ENCODE measurements at regions not wholly inside any gene's neighbourhood (a gene's known extent, or its start where the extent isn't known, plus 50 kb on each side); places are given as distances from the start of the nearest gene placed in this dataset.

- ATAC-seq, result no peak
- no peaks in the 10 kb centered on the region for H4K20me1 ChIP-seq (ENCODE audit: low read length)
- TF ChIP-seq EZH2phosphoT487 (IDR thresholded peaks at IDR 0.05; ENCODE audit: borderline replicate concordance, low read length) (no peak), EZH2 (IDR thresholded peaks at IDR 0.05; ENCODE audit: low read length, unreplicated experiment) (no peak)
- TF ChIP-seq, protein P1, sequence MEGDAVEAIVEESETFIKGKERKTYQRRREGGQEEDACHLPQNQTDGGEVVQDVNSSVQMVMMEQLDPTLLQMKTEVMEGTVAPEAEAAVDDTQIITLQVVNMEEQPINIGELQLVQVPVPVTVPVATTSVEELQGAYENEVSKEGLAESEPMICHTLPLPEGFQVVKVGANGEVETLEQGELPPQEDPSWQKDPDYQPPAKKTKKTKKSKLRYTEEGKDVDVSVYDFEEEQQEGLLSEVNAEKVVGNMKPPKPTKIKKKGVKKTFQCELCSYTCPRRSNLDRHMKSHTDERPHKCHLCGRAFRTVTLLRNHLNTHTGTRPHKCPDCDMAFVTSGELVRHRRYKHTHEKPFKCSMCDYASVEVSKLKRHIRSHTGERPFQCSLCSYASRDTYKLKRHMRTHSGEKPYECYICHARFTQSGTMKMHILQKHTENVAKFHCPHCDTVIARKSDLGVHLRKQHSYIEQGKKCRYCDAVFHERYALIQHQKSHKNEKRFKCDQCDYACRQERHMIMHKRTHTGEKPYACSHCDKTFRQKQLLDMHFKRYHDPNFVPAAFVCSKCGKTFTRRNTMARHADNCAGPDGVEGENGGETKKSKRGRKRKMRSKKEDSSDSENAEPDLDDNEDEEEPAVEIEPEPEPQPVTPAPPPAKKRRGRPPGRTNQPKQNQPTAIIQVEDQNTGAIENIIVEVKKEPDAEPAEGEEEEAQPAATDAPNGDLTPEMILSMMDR (conservative IDR thresholded peaks at IDR 0.05; ENCODE audit: low read depth, low read length), result no peak
- H3K27ac ChIP-seq (ENCODE audit: low read length), result no peak overlapping the region
- CTCF ChIA-PET, result no interaction called here
- H3K4me3 ChIP-seq (ENCODE audit: low read length), result no peak overlapping the region
- no peak for DNase-seq
- no peaks in the 10 kb centered on the region for H3K9me3 ChIP-seq (ENCODE audit: low read length)
- no peaks in the 10 kb centered on the region for H3K27me3 ChIP-seq (ENCODE audit: low read length)
- H2AFZ ChIP-seq (ENCODE audit: low read length), result no peak overlapping the region
- H3K9me2 ChIP-seq (replicated peaks; ENCODE audit: low read length), result no peaks in the 10 kb centered on the region
- intact Hi-C loops (cut with micrococcal nuclease), result no loop called here
- no peaks in the 10 kb centered on the region for H3K79me2 ChIP-seq (ENCODE audit: low read length)
- H3K4me2 ChIP-seq (ENCODE audit: low read length), result no peak overlapping the region
- H3K4me1 ChIP-seq (ENCODE audit: insufficient read depth, low read length), result peaks cover 10% of the 10 kb centered on the region
- H3K36me3 ChIP-seq (ENCODE audit: low read depth, low read length), result no peaks in the 10 kb centered on the region
- no peaks in the 10 kb centered on the region for H3F3A ChIP-seq (ENCODE audit: low read length, unreplicated experiment)
- no peak overlapping the region for H3K9ac ChIP-seq (ENCODE audit: low read length)
- POLR2A ChIA-PET (ENCODE audit: unreplicated experiment), result no interaction called here
- no TSS peak for BruUV-seq (replicated peaks)
Observed at GRCh38 chr11:59264736-59265135, 52.0 kb upstream of the MPEG1 start.

DNA sequence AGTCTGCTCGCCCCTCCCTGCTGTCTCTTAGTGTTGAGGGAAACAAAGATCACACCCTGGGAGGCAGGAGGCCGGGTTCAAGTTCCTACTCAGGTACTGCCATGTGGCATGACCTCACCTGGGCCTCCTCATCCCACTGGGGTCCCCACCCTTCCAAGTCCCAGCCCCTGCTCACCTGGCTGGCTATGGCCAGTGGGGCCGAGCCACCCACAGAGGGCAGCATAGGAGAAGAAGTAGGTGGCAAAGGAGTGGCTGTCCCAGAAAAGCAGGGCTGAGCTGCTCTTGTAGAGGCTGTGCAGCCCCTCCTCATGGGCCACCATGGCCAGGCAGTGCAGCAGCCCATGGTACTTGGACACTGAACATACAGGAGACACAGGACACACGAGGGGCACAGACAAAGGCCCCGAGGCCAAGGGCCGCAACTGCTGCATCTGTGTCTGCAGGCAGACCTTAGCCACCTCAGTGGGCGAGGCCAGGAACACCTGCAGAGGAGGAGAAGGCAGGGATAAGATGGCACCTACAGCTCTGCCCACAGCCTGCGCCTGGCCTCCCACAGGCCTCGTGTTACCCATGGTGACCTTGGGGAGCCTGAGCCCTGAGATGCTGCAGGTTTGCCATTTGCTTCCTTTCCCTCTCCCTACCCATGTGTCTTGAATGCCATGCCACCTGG, 50.6 kb upstream of the MPEG1 start:
- H3K27me3 ChIP-seq (ENCODE audit: low read length), result 0 out of 2 replicates have a peak, but pooled peaks cover 4% of the 10 kb centered on the region
- ATAC-seq (peak; percentile 33; the same call in 1 of the 2 replicates), DNase-seq (peak; percentile 50)
- intact Hi-C loops (cut with micrococcal nuclease), result no loop called here
- H3K79me2 ChIP-seq (ENCODE audit: low read length), result no peaks in the 10 kb centered on the region
- BruUV-seq (replicated peaks), result no TSS peak
- H3K27ac ChIP-seq (ENCODE audit: low read length), result no peak overlapping the region
- H3K9me2 ChIP-seq (replicated peaks; ENCODE audit: low read length), result no peaks in the 10 kb centered on the region
- no peak overlapping the region for H3K4me2 ChIP-seq (ENCODE audit: low read length)
- H3F3A ChIP-seq (ENCODE audit: low read length, unreplicated experiment), result no peaks in the 10 kb centered on the region
- no peak overlapping the region for H3K9ac ChIP-seq (ENCODE audit: low read length)
- no peak overlapping the region for H2AFZ ChIP-seq (ENCODE audit: low read length)
- TF ChIP-seq EZH2 (IDR thresholded peaks at IDR 0.05; ENCODE audit: low read length, unreplicated experiment) (no peak), EZH2phosphoT487 (IDR thresholded peaks at IDR 0.05; ENCODE audit: borderline replicate concordance, low read length) (no peak)
- TF ChIP-seq, protein P1 (conservative IDR thresholded peaks at IDR 0.05; ENCODE audit: low read depth, low read length), result peak; percentile 66
- no peaks in the 10 kb centered on the region for H3K36me3 ChIP-seq (ENCODE audit: low read depth, low read length)
- H3K4me1 ChIP-seq (ENCODE audit: insufficient read depth, low read length), result peaks cover 10% of the 10 kb centered on the region
- no peaks in the 10 kb centered on the region for H4K20me1 ChIP-seq (ENCODE audit: low read length)
- H3K9me3 ChIP-seq (ENCODE audit: low read length), result no peaks in the 10 kb centered on the region
- ChIA-PET CTCF (no interaction called here), POLR2A (ENCODE audit: unreplicated experiment) (no interaction called here)
- H3K4me3 ChIP-seq (ENCODE audit: low read length), result no peak overlapping the region
